MM.1S (cell line): ENCODE measurements at regions not wholly inside any gene's neighbourhood (a gene's known extent, or its start where the extent isn't known, plus 50 kb on each side); places are given as distances from the start of the nearest gene placed in this dataset.

Source experiments
- CTCF ChIP-seq: fragments of 300-600 bp; sonication (generic); IDR thresholded peaks from 2 replicates; pipeline ENCODE4 v1.5.1; 2016; ENCODE audit warnings: antibody characterized with exemption, low read length, mixed read lengths
- EZH2 ChIP-seq: fragments of 300-600 bp; sonication (generic); optimal IDR thresholded peaks from 2 replicates; pipeline ENCODE3; 2017; ENCODE audit warnings: low read depth, mild to moderate bottlenecking, antibody characterized with exemption, low read length, mixed read lengths
- EZH2phosphoT487 ChIP-seq: fragments of 300-600 bp; sonication (generic); IDR thresholded peaks from 2 replicates; pipeline ENCODE4 v1.6.1; 2018; ENCODE audit warnings: antibody characterized with exemption, low read length

- TF ChIP-seq CTCF (no peak), EZH2phosphoT487 (no peak), EZH2 (no peak)
Observed at GRCh38 chr20:17097603-17098002, 129.2 kb upstream of the PCSK2 start.
